ENCODE measurements at regions not wholly inside any gene's neighbourhood (a gene's known extent, or its start where the extent isn't known, plus 50 kb on each side); places are given as distances from the start of the nearest gene placed in this dataset.

DNA sequence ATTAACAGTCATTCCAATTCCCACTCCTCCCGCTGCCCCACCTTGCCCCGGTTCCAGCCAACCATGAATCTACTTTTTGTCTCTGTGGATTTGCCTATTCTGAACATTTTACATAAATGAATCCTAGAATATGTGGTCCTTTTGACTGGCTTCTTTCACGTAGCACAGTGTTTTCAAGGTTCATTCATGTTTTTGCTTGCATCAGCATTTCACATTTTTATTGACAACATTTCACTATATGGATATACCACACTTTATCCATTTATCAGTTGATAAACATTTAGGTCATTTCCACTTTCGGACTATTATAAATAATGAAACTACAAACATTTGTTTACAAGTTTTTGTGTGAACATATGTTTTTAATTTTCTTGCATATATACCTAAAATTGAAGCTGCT is 182.0 kb downstream of the ZNF248 start:
- H3K27ac ChIP-seq, result no peak overlapping the region
- H3K4me1 ChIP-seq, result no peaks in the 10 kb centered on the region
- no peaks in the 10 kb centered on the region for H3K36me3 ChIP-seq
- peaks cover 6 to 21% of the 10 kb centered on the region in 2 donors for H3K9me3 ChIP-seq
- TF ChIP-seq POLR2AphosphoS5 (IDR thresholded peaks at IDR 0.05) (no peak), POLR2A (IDR thresholded peaks at IDR 0.05) (no peak)
- TF ChIP-seq, protein P1, sequence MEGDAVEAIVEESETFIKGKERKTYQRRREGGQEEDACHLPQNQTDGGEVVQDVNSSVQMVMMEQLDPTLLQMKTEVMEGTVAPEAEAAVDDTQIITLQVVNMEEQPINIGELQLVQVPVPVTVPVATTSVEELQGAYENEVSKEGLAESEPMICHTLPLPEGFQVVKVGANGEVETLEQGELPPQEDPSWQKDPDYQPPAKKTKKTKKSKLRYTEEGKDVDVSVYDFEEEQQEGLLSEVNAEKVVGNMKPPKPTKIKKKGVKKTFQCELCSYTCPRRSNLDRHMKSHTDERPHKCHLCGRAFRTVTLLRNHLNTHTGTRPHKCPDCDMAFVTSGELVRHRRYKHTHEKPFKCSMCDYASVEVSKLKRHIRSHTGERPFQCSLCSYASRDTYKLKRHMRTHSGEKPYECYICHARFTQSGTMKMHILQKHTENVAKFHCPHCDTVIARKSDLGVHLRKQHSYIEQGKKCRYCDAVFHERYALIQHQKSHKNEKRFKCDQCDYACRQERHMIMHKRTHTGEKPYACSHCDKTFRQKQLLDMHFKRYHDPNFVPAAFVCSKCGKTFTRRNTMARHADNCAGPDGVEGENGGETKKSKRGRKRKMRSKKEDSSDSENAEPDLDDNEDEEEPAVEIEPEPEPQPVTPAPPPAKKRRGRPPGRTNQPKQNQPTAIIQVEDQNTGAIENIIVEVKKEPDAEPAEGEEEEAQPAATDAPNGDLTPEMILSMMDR (IDR thresholded peaks at IDR 0.05), result no peak
- H3K27me3 ChIP-seq, result no peaks in the 10 kb centered on the region
- no peak for DNase-seq (ENCODE audit: low spot score in 2 of 2)
- no peak overlapping the region for H3K4me3 ChIP-seq
- intact Hi-C loops (cut with DNase I; ENCODE audit: low total_unique reads), result no loop called here

DNA sequence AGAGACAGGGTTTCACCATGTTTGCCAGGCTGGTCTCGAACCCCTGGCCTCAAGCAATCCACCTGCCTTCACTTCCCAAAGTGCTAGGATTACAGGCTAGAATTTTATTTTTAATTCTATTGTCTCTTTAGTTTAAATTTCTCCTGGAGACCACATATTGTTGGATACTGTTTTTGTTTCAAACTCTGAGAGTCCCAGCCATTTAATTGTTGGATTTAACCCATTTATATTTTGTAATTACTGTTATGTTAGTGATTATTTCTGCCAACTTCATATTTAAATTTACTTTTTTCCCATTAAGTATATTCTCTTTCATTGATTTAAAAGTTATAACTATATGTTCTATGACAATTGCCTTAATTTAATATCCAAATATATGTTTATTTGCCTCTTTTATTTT is 185.6 kb downstream of the ZNF248 start:
- Histone ChIP-seq H3K9me3 (peaks cover 3 to 22% of the 10 kb centered on the region in 2 donors), H3K27ac (no peak overlapping the region), H3K4me3 (no peak overlapping the region), H3K36me3 (no peaks in the 10 kb centered on the region), H3K27me3 (no peaks in the 10 kb centered on the region), H3K4me1 (no peaks in the 10 kb centered on the region)
- DNase-seq (ENCODE audit: low spot score in 2 of 2), result no peak
- TF ChIP-seq POLR2A (IDR thresholded peaks at IDR 0.05) (no peak), POLR2AphosphoS5 (IDR thresholded peaks at IDR 0.05) (no peak)
- TF ChIP-seq, protein P1 (IDR thresholded peaks at IDR 0.05), result no peak
- intact Hi-C loops (cut with DNase I; ENCODE audit: low total_unique reads), result no loop called here

DNA sequence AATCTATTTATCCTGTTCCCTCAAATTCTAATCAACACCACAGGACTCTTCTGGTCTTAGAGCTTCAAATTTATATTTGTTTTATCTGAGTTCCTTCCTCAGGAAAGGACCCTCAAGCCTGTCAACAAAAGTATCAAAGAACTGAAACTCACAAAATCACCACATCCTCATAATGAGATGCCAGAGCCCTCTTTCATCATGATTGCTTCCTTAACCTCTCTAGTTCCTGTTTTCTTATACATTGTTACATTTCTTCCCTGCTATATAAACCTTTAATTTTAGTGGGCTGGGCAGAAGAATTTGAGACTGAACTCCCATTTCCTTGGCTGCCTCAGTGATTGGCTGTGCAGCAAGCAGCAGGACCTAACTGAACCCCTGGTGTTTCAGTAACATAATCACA is 189.7 kb downstream of the ZNF248 start:
- intact Hi-C loops (cut with DNase I; ENCODE audit: low total_unique reads), result no loop called here
- Histone ChIP-seq H3K27me3 (no peaks in the 10 kb centered on the region), H3K9me3 (peaks cover 3 to 43% of the 10 kb centered on the region in 2 donors), H3K36me3 (no peaks in the 10 kb centered on the region), H3K4me3 (no peak overlapping the region), H3K4me1 (no peaks in the 10 kb centered on the region), H3K27ac (no peak overlapping the region)
- TF ChIP-seq POLR2AphosphoS5 (IDR thresholded peaks at IDR 0.05), result no peak
- no peak for TF ChIP-seq POLR2A (IDR thresholded peaks at IDR 0.05)
- TF ChIP-seq, protein P1 (IDR thresholded peaks at IDR 0.05), result no peak
- no peak for DNase-seq (ENCODE audit: low spot score in 2 of 2)

DNA sequence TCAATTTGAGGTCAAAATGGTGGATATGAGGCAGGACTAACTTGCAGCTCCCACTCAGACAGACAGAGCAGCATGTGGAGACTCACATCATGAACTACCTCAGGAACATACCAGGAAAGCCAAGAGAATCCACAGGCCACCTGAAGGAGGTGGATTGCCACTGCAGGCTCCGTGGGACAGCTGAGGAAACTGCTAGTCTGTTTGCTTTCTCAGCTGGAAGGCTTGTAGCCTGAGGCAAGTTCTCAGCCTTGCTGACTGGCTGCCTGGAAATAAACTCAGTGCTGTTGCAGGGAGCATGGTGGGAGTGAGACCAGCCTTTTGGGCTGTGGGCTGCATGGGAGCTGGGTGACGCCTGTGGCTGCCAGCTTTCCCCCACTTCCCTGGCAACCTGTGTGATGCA is 202.9 kb downstream of the ZNF248 start:
- Histone ChIP-seq H3K9me3 (peaks cover 20 to 33% of the 10 kb centered on the region in 2 donors), H3K4me1 (no peaks in the 10 kb centered on the region), H3K27ac (no peak overlapping the region), H3K27me3 (no peaks in the 10 kb centered on the region), H3K4me3 (no peak overlapping the region), H3K36me3 (no peaks in the 10 kb centered on the region)
- TF ChIP-seq, protein P1 (IDR thresholded peaks at IDR 0.05), result no peak
- TF ChIP-seq POLR2AphosphoS5 (IDR thresholded peaks at IDR 0.05) (no peak), POLR2A (IDR thresholded peaks at IDR 0.05) (no peak)
- no peak for DNase-seq (ENCODE audit: low spot score in 2 of 2)
- intact Hi-C loops (cut with DNase I; ENCODE audit: low total_unique reads), result no loop called here

DNA sequence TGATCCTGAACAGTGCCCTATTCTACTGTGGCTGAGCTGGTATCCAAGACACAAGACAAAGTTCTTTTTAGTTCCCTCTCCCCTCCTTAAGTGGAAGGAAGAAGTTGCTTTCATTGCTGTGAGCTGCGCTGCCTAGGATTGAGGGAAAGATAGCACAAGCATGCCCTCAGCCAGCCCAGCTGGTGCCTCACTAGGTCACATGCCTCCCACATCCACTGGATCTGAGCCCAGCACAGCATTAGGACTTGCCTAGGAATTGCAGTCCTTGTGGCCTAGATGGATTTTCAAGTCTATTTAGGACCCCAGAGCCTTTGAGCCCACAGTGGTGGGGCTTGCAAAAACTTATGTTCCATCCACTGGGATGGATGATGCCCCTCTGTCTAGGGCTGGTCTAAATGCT is 214.2 kb downstream of the ZNF248 start:
- Histone ChIP-seq H3K36me3 (no peaks in the 10 kb centered on the region), H3K27ac (no peak overlapping the region), H3K4me3 (no peak overlapping the region), H3K9me3 (no peaks in the 10 kb centered on the region), H3K27me3 (no peaks in the 10 kb centered on the region), H3K4me1 (no peaks in the 10 kb centered on the region)
- DNase-seq (ENCODE audit: low spot score in 2 of 2), result no peak
- intact Hi-C loops (cut with DNase I; ENCODE audit: low total_unique reads), result no loop called here
- TF ChIP-seq POLR2A (IDR thresholded peaks at IDR 0.05), result no peak

DNA sequence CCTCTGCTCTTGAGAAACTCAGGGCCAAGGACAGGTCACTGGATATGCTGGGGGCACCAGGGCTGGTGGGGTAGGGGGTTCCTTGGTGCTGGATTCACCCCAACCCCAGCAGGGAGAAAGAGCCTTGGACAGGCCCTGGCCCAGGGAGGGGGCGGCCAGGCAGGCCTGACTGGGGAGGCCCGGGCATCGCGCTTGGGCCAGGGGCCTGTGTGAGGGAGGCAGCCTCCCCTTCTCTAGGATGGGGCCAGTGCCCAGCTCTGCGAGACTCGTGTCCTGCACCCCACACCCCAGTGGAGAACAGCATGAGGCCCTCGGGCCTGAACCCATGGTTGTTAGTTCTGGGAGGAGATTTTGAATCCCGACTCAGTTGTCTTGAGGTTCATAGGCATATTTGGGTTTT is 217.1 kb downstream of the ZNF248 start:
- no peak for TF ChIP-seq POLR2AphosphoS5 (IDR thresholded peaks at IDR 0.05)
- TF ChIP-seq POLR2A (IDR thresholded peaks at IDR 0.05), result no peak
- Histone ChIP-seq H3K4me3 (no peak overlapping the region), H3K27ac (no peak overlapping the region), H3K36me3 (no peaks in the 10 kb centered on the region), H3K9me3 (peaks cover 5 to 19% of the 10 kb centered on the region in 2 donors), H3K4me1 (no peaks in the 10 kb centered on the region), H3K27me3 (no peaks in the 10 kb centered on the region)
- DNase-seq (ENCODE audit: low spot score in 2 of 2), result no peak
- intact Hi-C loops (cut with DNase I; ENCODE audit: low total_unique reads), result no loop called here
